WTC11 (cell line): ENCODE measurements at regions not wholly inside any gene's neighbourhood (a gene's known extent, or its start where the extent isn't known, plus 50 kb on each side); places are given as distances from the start of the nearest gene placed in this dataset.

Experiments
- ATF3 ChIP-seq: sonication (generic); formaldehyde crosslinking; conservative IDR thresholded peaks from 2 replicates; pipeline ENCODE4 v1.8.1; 2022; ENCODE audit warnings: mild to moderate bottlenecking, missing genetic modification reagents
- CTCF ChIP-seq: fragments of 200-600 bp; IDR thresholded peaks from 2 replicates; pipeline ENCODE4 v1.8.0; 2022; ENCODE audit warnings: antibody characterized with exemption
- EMX1 ChIP-seq: fragments of 250-450 bp; sonication (Bioruptor Pico); IDR thresholded peaks from 2 replicates; pipeline ENCODE4 v1.8.0; 2021; ENCODE audit warnings: mild to moderate bottlenecking
- KAT7 ChIP-seq: sonication (generic); formaldehyde crosslinking; IDR thresholded peaks from 2 replicates; pipeline ENCODE4 v1.8.1; 2023; ENCODE audit warnings: missing genetic modification reagents, mild to moderate bottlenecking, borderline replicate concordance
- NFATC4 ChIP-seq: fragments of 250-450 bp; sonication (Bioruptor Pico); IDR thresholded peaks from 2 replicates; pipeline ENCODE4 v1.9.0; 2021; ENCODE audit warnings: mild to moderate bottlenecking
- ZNF423 ChIP-seq: fragments of 250-450 bp; sonication (Bioruptor Pico); IDR thresholded peaks from 2 replicates; pipeline ENCODE4 v2.1.2; 2022; ENCODE audit warnings: mild to moderate bottlenecking, moderate library complexity

GRCh38 chrX:138463476-138463875 lies 248.0 kb downstream of the FGF13 start:
- TF ChIP-seq ZNF423 (CRISPR knock-in tag) = no peak
- TF ChIP-seq ATF3 = no peak
- no peak for TF ChIP-seq CTCF
- TF ChIP-seq KAT7 (CRISPR knock-in tag) = no peak
- TF ChIP-seq EMX1 (CRISPR knock-in tag) = no peak
- no peak for TF ChIP-seq NFATC4
